GM06990 (cell line): ENCODE measurements at regions not wholly inside any gene's neighbourhood (a gene's known extent, or its start where the extent isn't known, plus 50 kb on each side); places are given as distances from the start of the nearest gene placed in this dataset.
A peak's percentile ranks its signal among the peaks of the same experiment; 100 is the strongest.

Experiments used
- DNase-seq: peaks from one replicate; pipeline ENCODE4 v3.0.0-alpha.2; 2011; ENCODE audit not compliant: insufficient read length; ENCODE audit errors: extremely low read depth
- H3K27me3 ChIP-seq: replicated peaks from 2 replicates; pipeline ENCODE4 v1.6.0; 2011; ENCODE audit warnings: low read length; ENCODE audit not compliant: control insufficient read depth, insufficient read depth
- H3K36me3 ChIP-seq: 2 replicates; pipeline ENCODE4 v1.5.1; 2011; ENCODE audit warnings: low read length; ENCODE audit not compliant: control insufficient read depth, insufficient read depth
- H3K4me3 ChIP-seq: replicated peaks from 2 replicates; pipeline ENCODE4 v1.5.1; 2011; ENCODE audit warnings: low read depth, mild to moderate bottlenecking, control low read depth, low read length
- TF ChIP-seq, protein P1 (sequence below): IDR thresholded peaks from 2 replicates; pipeline ENCODE4 v1.5.1; 2011; ENCODE audit warnings: low read length, control low read depth, mild to moderate bottlenecking, inconsistent platforms; ENCODE audit not compliant: insufficient read depth, poor library complexity, severe bottlenecking

GRCh38 chr10:2948127-2948854 lies 119.1 kb upstream of the PFKP start:
- H3K27me3 ChIP-seq: peaks cover 3% of the 10 kb centered on the region
- TF ChIP-seq, protein P1, sequence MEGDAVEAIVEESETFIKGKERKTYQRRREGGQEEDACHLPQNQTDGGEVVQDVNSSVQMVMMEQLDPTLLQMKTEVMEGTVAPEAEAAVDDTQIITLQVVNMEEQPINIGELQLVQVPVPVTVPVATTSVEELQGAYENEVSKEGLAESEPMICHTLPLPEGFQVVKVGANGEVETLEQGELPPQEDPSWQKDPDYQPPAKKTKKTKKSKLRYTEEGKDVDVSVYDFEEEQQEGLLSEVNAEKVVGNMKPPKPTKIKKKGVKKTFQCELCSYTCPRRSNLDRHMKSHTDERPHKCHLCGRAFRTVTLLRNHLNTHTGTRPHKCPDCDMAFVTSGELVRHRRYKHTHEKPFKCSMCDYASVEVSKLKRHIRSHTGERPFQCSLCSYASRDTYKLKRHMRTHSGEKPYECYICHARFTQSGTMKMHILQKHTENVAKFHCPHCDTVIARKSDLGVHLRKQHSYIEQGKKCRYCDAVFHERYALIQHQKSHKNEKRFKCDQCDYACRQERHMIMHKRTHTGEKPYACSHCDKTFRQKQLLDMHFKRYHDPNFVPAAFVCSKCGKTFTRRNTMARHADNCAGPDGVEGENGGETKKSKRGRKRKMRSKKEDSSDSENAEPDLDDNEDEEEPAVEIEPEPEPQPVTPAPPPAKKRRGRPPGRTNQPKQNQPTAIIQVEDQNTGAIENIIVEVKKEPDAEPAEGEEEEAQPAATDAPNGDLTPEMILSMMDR: no peak
- no peak for DNase-seq
- H3K36me3 ChIP-seq: no peaks in the 10 kb centered on the region
- no peak overlapping the region for H3K4me3 ChIP-seq

DNA sequence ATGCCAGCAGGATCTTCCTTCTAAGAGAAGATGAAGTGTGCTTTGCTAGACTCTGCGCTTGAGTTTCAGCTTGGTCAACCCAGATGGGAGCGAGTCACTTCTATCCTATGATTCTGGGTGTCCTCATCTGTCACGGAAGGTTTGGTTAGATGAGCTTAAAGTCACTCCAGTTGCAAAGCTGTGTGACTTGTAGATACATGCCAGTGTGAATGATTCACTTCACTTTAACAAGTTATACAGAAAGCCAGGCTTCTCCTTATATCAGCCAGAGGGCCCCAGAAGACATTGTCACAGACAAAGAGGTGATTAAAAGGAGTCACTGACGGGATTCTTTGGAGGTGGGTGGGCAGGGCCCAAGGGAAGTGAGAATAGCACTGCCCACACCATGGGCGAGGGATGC lies 122.6 kb upstream of the PFKP start:
- no peak for DNase-seq
- TF ChIP-seq, protein P1: no peak
- Histone ChIP-seq H3K27me3 (no peaks in the 10 kb centered on the region; the same call in 1 of the 2 replicates), H3K4me3 (no peak overlapping the region), H3K36me3 (no peaks in the 10 kb centered on the region)

- DNase-seq: no peak
- TF ChIP-seq, protein P1: no peak
These were observed 123.3 kb upstream of the PFKP start for GRCh38 chr10:2943932-2944614.

DNA sequence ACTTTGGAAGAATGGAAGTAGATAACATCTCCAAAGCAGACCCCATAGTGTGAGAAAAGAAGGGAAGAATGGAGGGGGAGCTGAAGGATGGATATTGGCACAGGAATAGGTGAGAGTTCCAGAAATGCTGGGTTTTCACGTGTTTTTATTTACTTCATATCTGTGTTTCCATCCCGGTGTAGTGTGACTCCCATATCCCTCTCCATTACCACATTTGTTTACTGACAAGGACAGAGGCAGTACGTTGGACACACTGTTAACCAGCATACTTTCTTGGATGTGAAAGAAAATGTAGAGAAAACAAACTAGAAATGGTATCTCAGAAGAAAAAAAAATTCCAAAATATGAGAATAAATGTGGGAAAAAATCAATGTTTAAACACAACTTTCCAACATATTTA lies 124.4 kb upstream of the PFKP start:
- Histone ChIP-seq H3K27me3 (no peaks in the 10 kb centered on the region; the same call in 1 of the 2 replicates), H3K36me3 (no peaks in the 10 kb centered on the region), H3K4me3 (no peak overlapping the region)
- no peak for DNase-seq
- TF ChIP-seq, protein P1: no peak

More at GRCh38 chr10:2943932-2944614, 123.3 kb upstream of the PFKP start:
- H3K4me3 ChIP-seq: no peak overlapping the region
- no peaks in the 10 kb centered on the region; the same call in 1 of the 2 replicates for H3K27me3 ChIP-seq
- H3K36me3 ChIP-seq: no peaks in the 10 kb centered on the region

- TF ChIP-seq, protein P1: peak; percentile 11
- Histone ChIP-seq H3K4me3 (no peak overlapping the region), H3K27me3 (no peaks in the 10 kb centered on the region), H3K36me3 (no peaks in the 10 kb centered on the region)
- DNase-seq: no peak
These were observed 128.5 kb upstream of the PFKP start for GRCh38 chr10:2938869-2939268.
